Liver (tissue), 8 donors: ENCODE measurements at regions not wholly inside any gene's neighbourhood (a gene's known extent, or its start where the extent isn't known, plus 50 kb on each side); places are given as distances from the start of the nearest gene placed in this dataset.

Source experiments
- DNase-seq: peaks from one replicate; pipeline ENCODE4 v3.0.0-alpha.2; 2017; ENCODE audit warnings: low spot score
- H3K27ac ChIP-seq, 2 donors: one replicate each; pipeline ENCODE4 v1.7.0; 2013; ENCODE audit warnings: inconsistent platforms in 2 of 2, low read length in 2 of 2, control low read depth in 1 of 2, low read depth in 1 of 2, mild to moderate bottlenecking in 1 of 2
- H3K27me3 ChIP-seq, 4 donors: one replicate each; pipeline versions ENCODE4 v1.6.1 to v1.7.0; 2013; ENCODE audit warnings: low read length in 3 of 4, inconsistent platforms in 1 of 4, mild to moderate bottlenecking in 1 of 4, moderate library complexity in 1 of 4; ENCODE audit not compliant: control insufficient read depth in 4 of 4, insufficient read depth in 4 of 4
- H3K36me3 ChIP-seq, 4 donors: one replicate each; pipeline versions ENCODE4 v1.6.1 to v1.7.0; 2013; ENCODE audit warnings: low read length in 3 of 4, mild to moderate bottlenecking in 3 of 4, low read depth in 1 of 4, moderate library complexity in 1 of 4; ENCODE audit not compliant: control insufficient read depth in 4 of 4, insufficient read depth in 3 of 4
- H3K4me1 ChIP-seq, 4 donors: one replicate each; pipeline versions ENCODE4 v1.6.1 to v1.7.0; 2013; ENCODE audit warnings: low read length in 3 of 4, mild to moderate bottlenecking in 3 of 4, moderate library complexity in 1 of 4; ENCODE audit not compliant: control insufficient read depth in 4 of 4, insufficient read depth in 4 of 4
- H3K4me3 ChIP-seq, 3 donors: one replicate each; pipeline versions ENCODE4 v1.6.1 to v1.7.0; 2013; ENCODE audit warnings: low read length in 3 of 3, control low read depth in 1 of 3, low read depth in 1 of 3, mild to moderate bottlenecking in 1 of 3
- H3K9ac ChIP-seq, 2 donors: one replicate each; pipeline ENCODE4 v1.7.0; 2013; ENCODE audit warnings: low read length in 2 of 2, mild to moderate bottlenecking in 2 of 2, moderate library complexity in 2 of 2, control low read depth in 1 of 2, low read depth in 1 of 2
- H3K9me3 ChIP-seq, 4 donors: one replicate each; pipeline versions ENCODE4 v1.6.1 to v1.7.0; 2013; ENCODE audit warnings: low read length in 3 of 4; ENCODE audit not compliant: control insufficient read depth in 4 of 4
- CTCF ChIP-seq: fragments of 150-350 bp; IDR thresholded peaks from 2 replicates; pipeline ENCODE4 v1.5.1; 2017; ENCODE audit warnings: improper control_type of control experiment, low read depth, low read length; ENCODE audit not compliant: missing input control
- EGR1 ChIP-seq, 2 donors: IDR thresholded peaks; 2 replicates each; pipeline ENCODE4 v1.6.1; 2016 to 2018; ENCODE audit warnings: antibody characterized with exemption in 2 of 2, low read depth in 2 of 2
- FOXA2 ChIP-seq: IDR thresholded peaks from 2 replicates; pipeline ENCODE4 v1.6.1; 2016; ENCODE audit warnings: antibody characterized with exemption
- GABPA ChIP-seq, 2 donors: IDR thresholded peaks in 1 of 2; conservative IDR thresholded peaks in 1 of 2; 2 replicates each; pipeline ENCODE4 v1.6.1; 2016; ENCODE audit warnings: antibody characterized with exemption in 2 of 2, mild to moderate bottlenecking in 1 of 2, moderate library complexity in 1 of 2
- HNF4A ChIP-seq, 2 donors: conservative IDR thresholded peaks; 2 replicates each; pipeline ENCODE4 v1.6.1; 2016; ENCODE audit warnings: antibody characterized with exemption in 2 of 2, mild to moderate bottlenecking in 2 of 2
- HNF4G ChIP-seq: IDR thresholded peaks from 2 replicates; pipeline ENCODE4 v1.6.1; 2016; ENCODE audit warnings: antibody characterized with exemption
- JUND ChIP-seq, 2 donors: IDR thresholded peaks; 2 replicates each; pipeline ENCODE4 v1.6.1; 2016; ENCODE audit warnings: antibody characterized with exemption in 2 of 2
- MAX ChIP-seq: IDR thresholded peaks from 2 replicates; pipeline ENCODE4 v1.6.1; 2016; ENCODE audit warnings: antibody characterized with exemption
- NR2F2 ChIP-seq: IDR thresholded peaks from 2 replicates; pipeline ENCODE4 v1.6.1; 2016; ENCODE audit warnings: antibody characterized with exemption
- RAD21 ChIP-seq, 2 donors: IDR thresholded peaks; 2 replicates each; pipeline ENCODE4 v1.6.1; 2016; ENCODE audit warnings: antibody characterized with exemption in 2 of 2, mild to moderate bottlenecking in 2 of 2
- REST ChIP-seq: IDR thresholded peaks from 2 replicates; pipeline ENCODE4 v1.6.1; 2016; ENCODE audit warnings: antibody characterized with exemption, mild to moderate bottlenecking
- RXRA ChIP-seq, 2 donors: IDR thresholded peaks; 2 replicates each; pipeline ENCODE4 v1.6.1; 2017 to 2018; ENCODE audit warnings: antibody characterized with exemption in 2 of 2, mild to moderate bottlenecking in 1 of 2
- SP1 ChIP-seq: IDR thresholded peaks from 2 replicates; pipeline ENCODE4 v1.6.1; 2018; ENCODE audit warnings: antibody characterized with exemption, mild to moderate bottlenecking
- TAF1 ChIP-seq: conservative IDR thresholded peaks from 2 replicates; pipeline ENCODE4 v1.6.1; 2016; ENCODE audit warnings: antibody characterized with exemption, mild to moderate bottlenecking
- ZBTB33 ChIP-seq: IDR thresholded peaks from 2 replicates; pipeline ENCODE4 v1.6.1; 2016; ENCODE audit warnings: antibody characterized with exemption
- WGBS: extraction: QIAGEN DNeasy Blood & Tissue Kit; methylation state at CpG from one replicate; pipeline ENCODE4 v1.1.7; 2013; 5-methylcytosine and 5-hydroxymethylcytosine counted together
- donor health status: healthy.
- donor health status: healthy.
- donor health status: healthy.
- donor health status: healthy.
- donor health status: healthy.

- Histone ChIP-seq H3K9ac (no peak overlapping the region), H3K4me3 (no peak overlapping the region), H3K27me3 (peaks cover 0 to 2% (median 0%) of the 10 kb centered on the region in 4 donors), H3K4me1 (no peaks in the 10 kb centered on the region), H3K9me3 (no peaks in the 10 kb centered on the region), H3K27ac (no peak overlapping the region), H3K36me3 (no peaks in the 10 kb centered on the region)
- no peak for TF ChIP-seq FOXA2
- TF ChIP-seq RXRA (IDR thresholded peaks at IDR 0.05) = no peak
- no peak for TF ChIP-seq JUND (IDR thresholded peaks at IDR 0.05)
- no peak for TF ChIP-seq CTCF
- TF ChIP-seq EGR1 (IDR thresholded peaks at IDR 0.05; ENCODE audit: low read depth in 2 of 2) = no peak
- no peak for TF ChIP-seq MAX
- no peak for TF ChIP-seq NR2F2
- no peak for TF ChIP-seq ZBTB33
- TF ChIP-seq TAF1 = no peak
- no peak for TF ChIP-seq GABPA (IDR thresholded peaks at IDR 0.05 in 1 of 2, conservative IDR thresholded peaks at IDR 0.05 in 1 of 2)
- TF ChIP-seq HNF4A (conservative IDR thresholded peaks at IDR 0.05) = no peak
- TF ChIP-seq REST = no peak
- WGBS = 92% methylated on average over 1 of the region's 1 CpG
- no peak for DNase-seq
Measured at GRCh38 chr5:89566340-89566739, 683.4 kb upstream of the MEF2C start.

GRCh38 chr5:89560696-89561095 is 677.7 kb upstream of the MEF2C start:
- H3K9ac ChIP-seq = no peak overlapping the region
- H3K27ac ChIP-seq = no peak overlapping the region
- no peak for DNase-seq
- no peak overlapping the region for H3K4me3 ChIP-seq
- H3K4me1 ChIP-seq = no peaks in the 10 kb centered on the region
- no peaks in the 10 kb centered on the region for H3K9me3 ChIP-seq
- 61% methylated on average over 4 of the region's 4 CpGs for WGBS
- no peaks in the 10 kb centered on the region for H3K27me3 ChIP-seq
- no peaks in the 10 kb centered on the region for H3K36me3 ChIP-seq
- TF ChIP-seq ZBTB33 = no peak
- TF ChIP-seq HNF4G = no peak
- no peak for TF ChIP-seq MAX
- no peak for TF ChIP-seq RAD21 (IDR thresholded peaks at IDR 0.05)
- no peak for TF ChIP-seq NR2F2
- no peak for TF ChIP-seq RXRA (IDR thresholded peaks at IDR 0.05)
- TF ChIP-seq SP1 = no peak
- no peak for TF ChIP-seq TAF1
- TF ChIP-seq HNF4A (conservative IDR thresholded peaks at IDR 0.05) = no peak
- no peak for TF ChIP-seq GABPA (IDR thresholded peaks at IDR 0.05 in 1 of 2, conservative IDR thresholded peaks at IDR 0.05 in 1 of 2)
- TF ChIP-seq REST = no peak
- no peak for TF ChIP-seq CTCF
